ENCODE measurements at regions not wholly inside any gene's neighbourhood (a gene's known extent, or its start where the extent isn't known, plus 50 kb on each side); places are given as distances from the start of the nearest gene placed in this dataset.

- no peaks in the 10 kb centered on the region for H3K27me3 Mint-ChIP-seq (ENCODE audit: low read depth in 3 of 3)
- no peak for TF ChIP-seq CTCF (IDR thresholded peaks at IDR 0.05)
- Histone ChIP-seq H3K4me3 (replicated peaks in 1 of 3; ENCODE audit: low read depth in 2 of 3, low read length in 3 of 3) (no peak overlapping the region), H3K4me1 (ENCODE audit: control insufficient read depth in 1 of 2, insufficient read depth in 2 of 2, low read length in 2 of 2) (no peaks in the 10 kb centered on the region), H3K79me2 (ENCODE audit: insufficient read depth, low read length) (no peaks in the 10 kb centered on the region), H2AFZ (ENCODE audit: insufficient read depth, low read depth, low read length, poor library complexity, severe bottlenecking) (no peak overlapping the region), H3K36me3 (replicated peaks in 1 of 2; ENCODE audit: control insufficient read depth in 1 of 2, insufficient read depth in 2 of 2, low read length in 2 of 2) (no peaks in the 10 kb centered on the region), H3K4me2 (replicated peaks; ENCODE audit: extremely low read depth, low read length, poor library complexity, severe bottlenecking) (no peak overlapping the region), H3K9me3 (replicated peaks in 1 of 2; ENCODE audit: control insufficient read depth in 1 of 2, insufficient read depth in 1 of 2, low read length in 2 of 2) (peaks cover 0 to 5% of the 10 kb centered on the region in 2 donors), H3K9ac (ENCODE audit: insufficient read depth, low read length, poor library complexity, severe bottlenecking) (no peak overlapping the region), H4K20me1 (ENCODE audit: insufficient read depth, low read length) (no peaks in the 10 kb centered on the region), H3K27ac (ENCODE audit: low read depth in 1 of 2, low read length in 2 of 2) (no peak overlapping the region), H3K27me3 (ENCODE audit: control insufficient read depth in 2 of 2, insufficient read depth in 2 of 2, low read length in 2 of 2) (no peaks in the 10 kb centered on the region)
- no peaks in the 10 kb centered on the region for H3K4me1 Mint-ChIP-seq
- intact Hi-C loops (cut with micrococcal nuclease): no loop called here
- H3K4me3 Mint-ChIP-seq: no peak overlapping the region
- peaks cover 0 to 10% (median 3%) of the 10 kb centered on the region in 7 donors for H3K9me3 Mint-ChIP-seq
- no peak for DNase-seq
- WGBS (ENCODE audit: insufficient coverage): no CpG with 5 or more reads among the region's 3 CpGs
- H3K36me3 Mint-ChIP-seq: no peaks in the 10 kb centered on the region
- no peak overlapping the region for H3K27ac Mint-ChIP-seq
Observed at GRCh38 chr21:27841084-27841672, 874.3 kb upstream of the ADAMTS5 start.

- peaks cover 0 to 5% of the 10 kb centered on the region in 2 donors for H3K9me3 ChIP-seq (replicated peaks in 1 of 2; ENCODE audit: control insufficient read depth in 1 of 2, insufficient read depth in 1 of 2, low read length in 2 of 2)
- H3K79me2 ChIP-seq (ENCODE audit: insufficient read depth, low read length): no peaks in the 10 kb centered on the region
- H2AFZ ChIP-seq (ENCODE audit: insufficient read depth, low read depth, low read length, poor library complexity, severe bottlenecking): no peak overlapping the region
- DNase-seq: no peak
- intact Hi-C loops (cut with micrococcal nuclease): no loop called here
- H3K4me3 ChIP-seq (replicated peaks in 1 of 3; ENCODE audit: low read depth in 2 of 3, low read length in 3 of 3): no peak overlapping the region
- no peaks in the 10 kb centered on the region for H3K36me3 Mint-ChIP-seq
- H3K4me2 ChIP-seq (replicated peaks; ENCODE audit: extremely low read depth, low read length, poor library complexity, severe bottlenecking): no peak overlapping the region
- no peak for TF ChIP-seq CTCF (IDR thresholded peaks at IDR 0.05)
- H3K9me3 Mint-ChIP-seq: peaks cover 0 to 10% (median 4%) of the 10 kb centered on the region in 7 donors
- H3K9ac ChIP-seq (ENCODE audit: insufficient read depth, low read length, poor library complexity, severe bottlenecking): no peak overlapping the region
- no peaks in the 10 kb centered on the region for H4K20me1 ChIP-seq (ENCODE audit: insufficient read depth, low read length)
- no peaks in the 10 kb centered on the region for H3K27me3 ChIP-seq (ENCODE audit: control insufficient read depth in 2 of 2, insufficient read depth in 2 of 2, low read length in 2 of 2)
- no peaks in the 10 kb centered on the region for H3K36me3 ChIP-seq (replicated peaks in 1 of 2; ENCODE audit: control insufficient read depth in 1 of 2, insufficient read depth in 2 of 2, low read length in 2 of 2)
- H3K27ac Mint-ChIP-seq: no peak overlapping the region
- WGBS (ENCODE audit: insufficient coverage): 100% methylated on average over 1 of the region's 3 CpGs
- no peaks in the 10 kb centered on the region for H3K4me1 ChIP-seq (ENCODE audit: control insufficient read depth in 1 of 2, insufficient read depth in 2 of 2, low read length in 2 of 2)
- no peak overlapping the region for H3K4me3 Mint-ChIP-seq
- H3K27me3 Mint-ChIP-seq (ENCODE audit: low read depth in 3 of 3): no peaks in the 10 kb centered on the region
- no peaks in the 10 kb centered on the region for H3K4me1 Mint-ChIP-seq
- no peak overlapping the region for H3K27ac ChIP-seq (ENCODE audit: low read depth in 1 of 2, low read length in 2 of 2)
Observed at GRCh38 chr21:27840262-27840661, 873.4 kb upstream of the ADAMTS5 start.
